Vagina (tissue), 2 donors: ENCODE measurements at regions not wholly inside any gene's neighbourhood (a gene's known extent, or its start where the extent isn't known, plus 50 kb on each side); places are given as distances from the start of the nearest gene placed in this dataset.
"Not testable (repeated sequence)": the region's sequence is repeated elsewhere in the genome, so short reads cannot be mapped to it uniquely, and the experiment has no call there.

Source experiments
- DNase-seq, 2 donors: peaks; one replicate each; pipeline ENCODE4 v3.0.0-alpha.2; 2017; ENCODE audit errors: extremely low spot score in 2 of 2
- H3K27ac ChIP-seq: fragments of 200-600 bp; sonication (generic); one replicate; pipeline ENCODE4 v1.5.1; 2019
- H3K27me3 ChIP-seq: fragments of 200-600 bp; sonication (generic); one replicate; pipeline ENCODE4 v1.5.1; 2019
- H3K36me3 ChIP-seq, 2 donors: fragments of 200-600 bp; sonication (generic); one replicate each; pipeline ENCODE4 v1.5.1; 2017 to 2019
- H3K4me1 ChIP-seq: fragments of 200-600 bp; sonication (generic); one replicate; pipeline ENCODE4 v1.5.1; 2019
- H3K4me3 ChIP-seq, 2 donors: fragments of 200-600 bp; sonication (generic); 1 replicate in 1 of 2; 2 replicates in 1 of 2; pipeline ENCODE4 v1.5.1; 2016 to 2019
- H3K9me3 ChIP-seq: fragments of 200-600 bp; sonication (generic); one replicate; pipeline ENCODE4 v1.5.1; 2019
- CTCF ChIP-seq, 3 experiments: fragments of 450-650 bp in 2 of 3; fragments of 200-600 bp in 1 of 3; sonication (generic) in 1 of 3; IDR thresholded peaks; one replicate each; pipeline ENCODE4 v1.5.1; 2017 to 2019; ENCODE audit warnings: antibody characterized with exemption in 3 of 3, mild to moderate bottlenecking in 2 of 3, moderate library complexity in 2 of 3
- POLR2A ChIP-seq, 2 donors: fragments of 450-650 bp; IDR thresholded peaks; one replicate each; pipeline ENCODE4 v1.6.1; 2017; ENCODE audit warnings: antibody characterized with exemption in 2 of 2, mild to moderate bottlenecking in 2 of 2, moderate library complexity in 2 of 2
- POLR2AphosphoS5 ChIP-seq, 2 donors: sonication (generic); formaldehyde crosslinking; IDR thresholded peaks; one replicate each; pipeline ENCODE4 v1.9.0; 2017; ENCODE audit warnings: antibody characterized with exemption in 2 of 2, mild to moderate bottlenecking in 2 of 2, low read depth in 1 of 2; ENCODE audit not compliant: insufficient read depth in 1 of 2
- intact Hi-C: fragments of 100-400 bp; cut with DNase I; formaldehyde crosslinking; loops from one replicate; pipeline ENCODE4 v1.15.1; 2023

GRCh38 chr15:81880314-81880713 is 165.5 kb downstream of the MEX3B start:
- intact Hi-C loops: no loop called here
- no peak overlapping the region for H3K27ac ChIP-seq
- H3K4me3 ChIP-seq: no peak overlapping the region
- H3K36me3 ChIP-seq: no peaks in the 10 kb centered on the region
- no peak for TF ChIP-seq POLR2A (IDR thresholded peaks at IDR 0.05)
- TF ChIP-seq CTCF (IDR thresholded peaks at IDR 0.05): no peak
- TF ChIP-seq POLR2AphosphoS5 (IDR thresholded peaks at IDR 0.05; ENCODE audit: insufficient read depth in 1 of 2, low read depth in 1 of 2): no peak
- no peaks in the 10 kb centered on the region for H3K9me3 ChIP-seq
- peaks cover 10% of the 10 kb centered on the region for H3K4me1 ChIP-seq
- H3K27me3 ChIP-seq: no peaks in the 10 kb centered on the region
- no peak for DNase-seq

GRCh38 chr15:81875717-81876116 is 170.1 kb downstream of the MEX3B start:
- H3K27me3 ChIP-seq, intact Hi-C loops, H3K4me3 ChIP-seq, H3K9me3 ChIP-seq, H3K4me1 ChIP-seq, H3K36me3 ChIP-seq, H3K27ac ChIP-seq, DNase-seq: not testable (repeated sequence)

DNA sequence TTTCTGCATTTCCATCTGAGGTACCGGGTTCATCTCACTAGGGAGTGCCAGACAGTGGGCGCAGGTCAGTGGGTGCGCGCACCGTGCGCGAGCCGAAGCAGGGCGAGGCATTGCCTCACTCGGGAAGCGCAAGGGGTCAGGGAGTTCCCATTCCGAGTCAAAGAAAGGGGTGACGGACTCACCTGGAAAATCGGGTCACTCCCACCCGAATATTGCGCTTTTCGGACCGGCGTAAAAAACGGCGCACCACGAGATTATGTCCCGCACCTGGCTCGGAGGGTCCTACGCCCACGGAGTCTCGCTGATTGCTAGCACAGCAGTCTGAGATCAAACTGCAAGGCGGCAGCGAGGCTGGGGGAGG is 175.1 kb downstream of the MEX3B start:
- H3K36me3 ChIP-seq, H3K4me1 ChIP-seq, H3K27me3 ChIP-seq, intact Hi-C loops, H3K9me3 ChIP-seq, H3K4me3 ChIP-seq, DNase-seq, H3K27ac ChIP-seq: not testable (repeated sequence)

DNA sequence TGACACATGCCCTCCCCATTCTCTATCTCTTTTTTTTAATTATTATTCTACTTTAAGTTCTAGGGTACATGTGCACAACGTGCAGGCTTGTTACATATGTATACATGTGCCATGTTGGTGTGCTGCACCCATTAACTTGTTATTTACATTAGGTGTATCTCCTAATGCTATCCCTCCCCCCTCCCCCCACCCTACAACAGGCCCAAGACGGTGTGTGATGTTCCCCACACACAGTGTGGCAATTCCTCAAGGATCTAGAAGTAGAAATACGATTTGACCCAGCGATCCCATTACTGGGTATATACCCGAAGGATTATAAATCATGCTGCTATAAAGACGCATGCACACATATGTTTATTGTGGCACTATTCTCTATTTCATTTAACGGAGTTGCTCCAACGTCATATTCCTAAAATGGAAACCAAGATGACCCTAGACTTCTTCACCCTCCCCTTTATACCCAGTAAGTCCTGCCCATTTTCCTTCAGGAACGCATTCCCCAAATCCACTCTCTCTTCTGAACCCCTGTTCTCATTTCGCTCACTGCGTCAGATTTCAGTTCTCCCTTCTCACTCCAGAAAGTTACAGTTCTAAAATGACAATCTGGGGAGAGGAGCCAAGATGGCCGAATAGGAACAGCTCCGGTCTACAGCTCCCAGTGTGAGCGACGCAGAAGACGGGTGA is 175.6 kb downstream of the MEX3B start:
- H3K9me3 ChIP-seq, H3K4me1 ChIP-seq, DNase-seq, H3K4me3 ChIP-seq, H3K36me3 ChIP-seq, H3K27ac ChIP-seq, intact Hi-C loops, H3K27me3 ChIP-seq: not testable (repeated sequence)

- H3K9me3 ChIP-seq: no peaks in the 10 kb centered on the region
- H3K36me3 ChIP-seq: no peaks in the 10 kb centered on the region
- no peaks in the 10 kb centered on the region for H3K4me1 ChIP-seq
- intact Hi-C loops: no loop called here
- no peak overlapping the region for H3K4me3 ChIP-seq
- TF ChIP-seq POLR2A (IDR thresholded peaks at IDR 0.05): no peak
- no peak for TF ChIP-seq POLR2AphosphoS5 (IDR thresholded peaks at IDR 0.05; ENCODE audit: insufficient read depth in 1 of 2, low read depth in 1 of 2)
- TF ChIP-seq CTCF (IDR thresholded peaks at IDR 0.05): no peak
- no peaks in the 10 kb centered on the region for H3K27me3 ChIP-seq
- no peak overlapping the region for H3K27ac ChIP-seq
- DNase-seq: no peak
Observed at GRCh38 chr15:81869161-81869954, 176.5 kb downstream of the MEX3B start.

DNA sequence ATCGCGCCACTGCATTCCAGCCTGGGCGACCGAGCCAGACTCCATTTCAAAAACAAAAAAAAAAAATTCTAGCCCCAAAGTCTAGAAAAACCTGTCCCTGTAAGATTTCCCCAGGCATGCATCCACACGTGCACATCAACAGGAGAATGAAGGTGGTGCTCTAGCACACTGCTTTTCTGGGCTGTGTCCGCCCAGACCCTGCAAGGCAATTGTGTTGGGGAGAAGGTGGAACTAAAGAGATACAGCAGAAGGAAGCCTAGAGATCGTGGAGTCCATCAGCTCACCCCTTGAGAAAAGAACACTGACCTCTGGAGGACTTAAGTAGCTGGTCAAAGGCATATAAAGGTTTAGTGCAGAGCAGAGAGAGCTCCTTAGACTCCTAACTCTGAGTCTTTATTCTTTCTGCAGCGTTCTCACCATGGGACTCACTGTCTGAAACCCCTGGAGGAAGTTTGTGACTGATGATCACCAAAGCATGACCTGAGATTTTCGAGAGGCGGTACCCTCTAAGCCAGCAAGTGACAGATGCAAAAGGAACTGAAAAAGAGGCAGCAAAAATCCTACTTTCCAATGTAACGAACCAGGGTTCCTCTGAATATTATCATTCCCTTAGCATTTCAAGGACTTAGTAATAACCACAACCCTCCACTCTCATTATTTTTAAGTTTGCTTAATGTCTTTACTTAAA is 179.8 kb downstream of the MEX3B start:
- TF ChIP-seq POLR2AphosphoS5 (IDR thresholded peaks at IDR 0.05; ENCODE audit: insufficient read depth in 1 of 2, low read depth in 1 of 2) (no peak), POLR2A (IDR thresholded peaks at IDR 0.05) (no peak), CTCF (IDR thresholded peaks at IDR 0.05) (no peak)
- Histone ChIP-seq H3K4me1 (no peaks in the 10 kb centered on the region), H3K27me3 (no peaks in the 10 kb centered on the region), H3K36me3 (no peaks in the 10 kb centered on the region), H3K9me3 (no peaks in the 10 kb centered on the region), H3K27ac (no peak overlapping the region), H3K4me3 (no peak overlapping the region)
- DNase-seq: no peak
- intact Hi-C loops: no loop called here
